Myocyte (in vitro differentiated cells): ENCODE measurements at regions not wholly inside any gene's neighbourhood (a gene's known extent, or its start where the extent isn't known, plus 50 kb on each side); places are given as distances from the start of the nearest gene placed in this dataset.
A peak's percentile ranks its signal among the peaks of the same experiment; 100 is the strongest.

ENCODE experiments used
- DNase-seq: peaks from one replicate; pipeline ENCODE4 v3.0.0-alpha.2; 2012; ENCODE audit warnings: low read depth

DNA sequence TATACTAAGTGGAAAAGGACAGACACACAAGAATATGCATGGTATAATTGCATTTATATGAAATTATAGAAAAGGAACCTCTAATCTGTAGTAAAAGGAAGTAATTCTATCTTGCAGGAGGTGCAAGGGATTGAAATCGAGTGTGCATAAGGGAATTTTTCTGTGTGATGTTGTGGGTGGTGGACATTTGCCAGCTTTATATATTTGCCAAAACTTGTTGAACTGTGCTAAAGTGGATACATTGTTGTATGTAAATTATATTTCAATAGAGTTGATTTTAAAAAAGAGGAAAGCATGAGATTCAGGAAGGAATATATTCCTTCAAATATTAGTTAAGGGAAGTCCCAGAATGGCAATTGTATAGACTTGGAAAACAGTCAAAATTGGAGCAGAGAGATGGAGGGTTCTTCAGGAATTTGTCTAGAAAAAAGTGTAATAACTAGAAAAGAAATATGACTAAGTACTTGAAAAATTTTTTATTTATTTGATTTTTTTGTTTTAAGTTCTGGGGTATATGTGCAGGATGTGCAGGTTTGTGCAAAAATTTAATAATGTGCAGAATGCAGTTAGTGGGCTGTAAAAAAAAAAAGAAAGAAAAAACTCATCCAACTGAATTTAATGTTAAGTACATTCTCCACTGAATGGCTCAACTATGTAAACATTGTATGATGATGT, 96.1 kb downstream of the ARL4A start:
- no peak for DNase-seq

- DNase-seq: no peak
Observed at GRCh38 chr7:12785473-12785872, 98.0 kb downstream of the ARL4A start.

DNA sequence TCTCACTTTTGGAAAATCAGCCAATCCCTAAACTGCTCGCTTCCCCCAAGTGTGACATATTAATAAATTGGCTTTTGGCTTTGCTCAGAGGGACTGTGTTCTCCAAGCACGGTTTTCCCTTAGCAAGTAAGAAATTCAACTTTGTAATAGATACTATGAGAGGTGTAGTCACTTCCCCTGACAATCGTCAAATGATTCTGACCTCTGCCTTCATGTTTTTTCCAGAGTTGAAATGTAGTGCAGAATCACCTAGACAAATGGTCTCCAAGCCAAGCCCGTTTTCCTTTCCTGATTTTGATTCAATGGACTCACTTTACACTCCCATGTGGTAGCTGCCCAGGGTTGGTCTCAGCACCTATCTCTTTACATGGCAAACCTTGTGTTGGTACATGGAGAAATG, 99.1 kb downstream of the ARL4A start:
- no peak for DNase-seq

GRCh38 chr7:12788171-12788570, 100.7 kb downstream of the ARL4A start:
- no peak for DNase-seq

DNA sequence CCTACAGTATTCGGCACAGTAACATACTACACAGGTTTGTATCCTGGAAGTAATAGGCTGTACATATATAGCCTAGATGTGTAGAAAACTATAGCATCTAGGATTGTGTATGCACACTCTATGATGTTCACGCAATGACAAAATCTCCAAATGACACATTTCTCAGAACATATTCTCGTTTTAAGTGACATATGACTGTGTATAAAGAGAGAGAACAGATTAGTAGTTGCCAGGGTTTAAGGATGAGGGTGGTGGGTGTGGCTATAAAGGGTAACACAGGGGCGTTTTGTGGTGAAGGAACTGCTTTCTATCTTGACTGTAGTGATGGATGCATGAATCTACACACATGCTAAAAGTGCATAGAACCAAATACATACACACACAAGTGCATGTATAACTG, 101.2 kb downstream of the ARL4A start:
- DNase-seq: no peak

- DNase-seq: no peak
Observed at GRCh38 chr7:12794722-12795302, 107.4 kb downstream of the ARL4A start.

GRCh38 chr7:12796397-12797127, 109.1 kb downstream of the ARL4A start:
- DNase-seq: no peak

- DNase-seq: peak; percentile 43
Observed at GRCh38 chr7:12800486-12800885, 113.1 kb downstream of the ARL4A start.

GRCh38 chr7:12801107-12801506, 113.7 kb downstream of the ARL4A start:
- DNase-seq: no peak

DNA sequence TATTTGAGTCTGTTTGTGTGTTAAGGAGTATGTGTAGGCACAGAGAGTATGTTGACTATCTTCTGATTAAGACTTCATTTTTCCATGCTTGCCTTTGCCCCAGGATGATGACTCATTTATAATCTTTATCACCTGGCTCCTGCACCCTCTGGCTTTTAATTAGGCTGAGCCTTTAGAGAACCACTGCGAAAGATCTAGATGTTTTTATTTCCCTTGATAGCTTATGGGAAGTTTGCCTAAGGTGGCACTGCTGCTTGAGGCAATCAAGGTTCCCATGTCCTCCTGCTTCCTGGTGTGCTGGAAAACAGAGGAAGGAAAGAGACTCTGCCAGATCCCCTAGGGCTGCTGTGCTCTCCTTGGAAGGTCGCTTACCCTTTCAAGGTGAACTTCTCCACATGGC, 114.6 kb downstream of the ARL4A start:
- DNase-seq: no peak

DNA sequence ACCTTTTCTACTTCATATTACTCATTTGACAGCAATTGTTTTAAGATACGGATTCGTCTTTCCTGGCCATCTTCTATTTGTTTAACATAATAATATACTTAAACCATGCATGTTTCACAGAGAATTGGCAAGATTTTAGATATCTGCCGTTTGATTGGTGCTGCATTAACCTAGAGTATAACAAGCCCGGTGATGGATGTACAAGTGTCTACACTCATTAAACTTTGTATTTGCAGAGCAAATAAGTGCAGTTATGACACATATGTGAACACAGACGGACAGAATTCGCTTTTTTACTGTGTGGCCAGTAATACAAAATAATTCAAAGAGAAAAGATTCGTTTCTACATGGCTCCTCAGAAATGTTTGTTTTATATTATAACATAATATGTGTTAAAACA, 116.1 kb downstream of the ARL4A start:
- no peak for DNase-seq

GRCh38 chr7:12805518-12805928, 118.1 kb downstream of the ARL4A start:
- no peak for DNase-seq

- DNase-seq: no peak
Observed at GRCh38 chr7:12805957-12806356, 118.5 kb downstream of the ARL4A start.

GRCh38 chr7:12809476-12809875, 122.0 kb downstream of the ARL4A start:
- no peak for DNase-seq

DNA sequence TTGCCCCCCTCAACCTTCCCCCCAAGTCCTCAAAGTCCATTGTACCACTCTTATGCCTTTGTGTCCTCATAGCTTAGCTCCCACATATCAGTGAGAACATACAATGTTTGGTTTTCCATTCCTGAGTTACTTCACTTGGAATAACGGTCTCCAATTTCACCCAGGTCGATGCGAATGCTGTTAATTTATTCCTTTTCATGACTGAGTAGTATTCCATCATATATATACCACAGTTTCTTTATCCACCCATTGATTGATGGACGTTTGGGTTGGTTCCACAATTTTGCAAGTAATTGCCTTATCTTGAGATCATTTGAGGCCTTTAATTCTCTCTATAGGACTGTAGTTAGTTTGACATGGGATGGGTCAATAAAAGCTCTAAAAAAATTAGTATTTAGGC, 124.7 kb downstream of the ARL4A start:
- no peak for DNase-seq

DNA sequence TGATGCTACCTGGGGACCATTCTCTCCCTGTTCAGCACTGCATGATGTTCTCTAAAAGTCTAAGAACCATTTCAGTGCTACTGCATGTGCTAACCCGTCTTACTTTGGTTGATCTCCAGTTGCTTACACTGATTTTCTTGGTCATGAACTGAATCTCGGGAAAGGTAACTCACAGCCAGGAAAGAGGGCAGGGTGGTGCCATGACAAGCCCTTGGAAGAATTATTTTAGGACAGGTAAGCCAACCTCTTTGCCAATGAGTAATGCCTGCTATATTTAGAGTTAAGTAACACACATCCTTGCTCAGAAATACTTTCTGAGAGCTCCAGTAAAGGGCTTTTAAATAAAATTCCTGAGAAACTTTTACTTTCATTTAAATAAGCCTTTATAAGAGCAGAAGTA, 126.7 kb downstream of the ARL4A start:
- DNase-seq: no peak

GRCh38 chr7:12814828-12815227, 127.4 kb downstream of the ARL4A start:
- no peak for DNase-seq

DNA sequence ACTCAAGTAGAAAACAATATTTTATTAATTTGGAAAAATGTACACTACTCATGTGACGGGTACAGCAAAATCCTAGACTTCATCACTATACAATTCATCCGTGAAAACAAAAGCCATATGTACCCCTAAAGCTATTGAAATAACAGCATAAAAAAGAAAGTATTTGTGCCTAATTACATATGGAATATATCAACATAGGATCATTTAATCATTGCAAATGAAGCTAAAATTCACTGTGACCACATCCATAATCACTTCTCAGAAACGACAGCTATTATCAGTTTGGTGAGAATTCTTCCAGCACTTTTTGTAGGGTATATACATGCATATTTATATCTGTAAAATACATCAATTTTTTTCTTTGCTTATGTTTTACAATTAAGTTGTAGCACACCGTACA, 128.0 kb downstream of the ARL4A start:
- DNase-seq: no peak

- no peak for DNase-seq
Observed at GRCh38 chr7:12815871-12816270, 128.4 kb downstream of the ARL4A start.

DNA sequence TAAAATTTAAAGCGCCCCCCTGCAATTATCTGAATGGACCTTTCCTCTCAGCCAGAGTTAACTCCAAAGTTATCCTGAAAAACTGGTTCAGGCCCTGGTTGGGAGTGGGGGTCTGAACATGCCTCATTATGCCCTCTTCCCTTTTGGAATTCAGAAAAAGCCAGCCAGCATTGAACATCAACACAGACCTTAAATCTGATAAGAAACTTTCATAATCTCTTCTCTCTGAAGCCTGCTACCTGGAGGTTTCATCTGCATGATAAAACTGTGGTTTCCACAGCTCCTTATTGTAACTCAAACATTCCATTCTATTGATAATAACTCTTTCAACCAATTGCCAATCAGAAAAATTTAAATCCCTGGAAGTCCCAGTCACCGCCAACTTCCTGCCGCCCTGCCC, 133.3 kb downstream of the ARL4A start:
- DNase-seq: no peak

- no peak for DNase-seq
Observed at GRCh38 chr7:12821746-12822145, 134.3 kb downstream of the ARL4A start.

GRCh38 chr7:12826079-12826478, 138.6 kb downstream of the ARL4A start:
- no peak for DNase-seq
